ENCODE measurements at regions not wholly inside any gene's neighbourhood (a gene's known extent, or its start where the extent isn't known, plus 50 kb on each side); places are given as distances from the start of the nearest gene placed in this dataset.

DNA sequence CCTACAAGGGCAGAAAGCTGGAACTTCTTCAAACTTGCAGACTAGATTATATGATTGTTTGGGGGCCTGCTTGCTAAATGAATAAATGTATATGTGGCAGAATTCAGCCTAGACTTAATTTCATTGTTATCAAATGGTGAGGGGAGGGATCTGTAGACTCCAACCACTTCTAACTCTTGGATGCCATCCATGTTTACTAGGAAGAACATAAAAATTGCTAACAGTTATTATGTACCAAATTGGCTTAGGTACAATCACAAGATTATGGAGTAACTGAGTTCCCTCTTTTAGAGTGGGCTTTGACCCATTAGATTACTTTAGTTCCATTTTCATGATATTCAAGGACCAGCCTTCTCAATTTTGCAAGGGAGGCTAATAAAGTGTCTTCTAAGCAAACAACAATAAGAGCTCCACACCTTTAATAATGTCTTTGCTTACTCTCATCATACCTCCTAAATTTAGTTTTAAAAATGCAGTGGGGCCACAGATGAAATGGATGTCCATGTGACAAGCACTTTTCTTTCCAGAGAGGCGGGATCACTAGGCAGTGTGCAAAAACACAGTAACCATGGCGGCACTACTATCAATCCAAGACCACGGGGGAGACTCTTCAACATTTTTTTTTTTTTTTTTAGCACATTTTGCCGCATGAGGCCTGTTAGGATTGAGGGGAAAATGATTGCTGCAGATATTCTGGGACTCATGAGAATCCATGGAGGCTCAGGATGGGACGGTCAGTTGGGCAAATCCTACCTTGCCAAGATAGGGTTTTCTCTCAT lies 217.6 kb upstream of the SPRED2 start:
- DNase-seq (ENCODE audit: extremely low spot score, insufficient read length, low read depth): no peak
- FAIRE-seq: no peak

DNA sequence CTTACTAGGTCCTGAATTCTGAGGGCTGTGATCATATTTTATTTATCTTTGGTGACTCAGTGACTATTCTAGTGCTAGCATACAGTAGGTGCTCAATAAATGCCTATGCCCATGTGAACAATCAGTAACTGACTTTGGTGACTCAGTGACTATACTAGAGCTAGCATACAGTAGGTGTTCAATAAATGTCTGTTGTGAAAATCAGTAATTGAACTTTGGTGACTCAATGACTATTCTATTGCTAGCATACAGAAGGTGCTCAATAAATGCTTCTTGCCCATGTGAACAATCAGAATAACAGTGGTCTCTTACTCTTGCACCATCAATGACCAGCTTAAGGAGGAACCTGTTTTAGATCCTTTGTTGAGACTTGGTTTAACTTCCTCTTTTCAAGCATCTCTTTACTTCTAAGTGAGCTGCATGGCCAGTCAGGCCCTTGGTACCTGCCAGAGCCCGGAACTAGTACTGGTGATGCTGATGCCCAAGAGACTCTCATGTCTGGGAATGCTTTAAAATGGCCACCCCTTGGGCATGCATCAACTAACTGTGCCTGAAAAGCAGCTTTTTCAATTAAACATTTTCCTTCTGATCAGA lies 214.9 kb upstream of the SPRED2 start:
- no peak for DNase-seq (ENCODE audit: extremely low spot score, insufficient read length, low read depth)
- FAIRE-seq: no peak

DNA sequence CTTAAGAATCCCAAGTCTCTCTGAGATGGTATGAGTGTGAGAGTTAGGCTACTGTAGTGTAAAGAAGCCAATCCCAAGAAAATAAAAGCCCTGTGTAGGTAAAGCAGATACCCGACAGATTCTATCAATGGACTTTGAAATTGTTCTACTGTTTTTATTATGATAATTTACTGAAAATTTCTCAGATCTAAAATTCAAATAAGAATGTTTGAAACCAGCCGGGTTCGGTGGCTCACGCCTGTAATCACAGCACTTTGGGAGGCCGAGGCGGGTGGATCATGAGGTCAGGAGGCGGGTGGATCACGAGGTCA lies 208.3 kb upstream of the SPRED2 start:
- no peak for DNase-seq (ENCODE audit: extremely low spot score, insufficient read length, low read depth)
- FAIRE-seq: no peak

DNA sequence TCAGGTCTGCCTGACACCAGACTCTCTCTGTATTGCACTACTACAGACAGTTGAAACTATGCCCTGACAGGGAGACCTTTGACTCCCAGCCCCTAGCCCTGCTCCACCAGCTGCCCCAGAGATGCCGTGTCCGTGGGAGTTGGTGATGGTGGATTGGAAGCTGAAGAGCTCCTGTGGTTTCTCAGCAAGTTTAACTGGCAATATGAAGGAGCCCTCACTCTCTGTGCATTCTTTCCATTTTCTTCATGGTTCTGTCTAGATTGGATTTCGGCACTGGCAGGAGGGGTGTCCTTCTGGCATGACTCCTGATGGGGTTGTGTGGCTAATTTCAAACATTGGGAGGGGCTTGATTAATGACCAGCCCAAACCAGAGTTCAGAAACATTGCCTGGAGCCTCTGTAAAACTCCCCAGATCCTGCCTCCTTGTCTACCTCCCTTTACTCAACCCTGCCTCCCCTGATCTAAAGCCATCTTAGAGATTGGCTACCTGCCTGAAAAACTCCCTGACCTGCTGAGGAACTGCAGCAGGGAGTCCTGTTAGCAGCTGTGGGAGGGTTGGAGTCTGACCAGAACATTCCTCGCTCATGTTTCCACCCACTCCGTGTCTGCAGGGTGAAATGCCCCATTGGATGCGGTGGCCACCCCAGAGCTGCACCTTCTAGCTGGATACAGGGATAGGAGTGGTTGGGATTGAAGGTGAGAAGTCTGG lies 206.9 kb upstream of the SPRED2 start:
- no peak for FAIRE-seq
- no peak for DNase-seq (ENCODE audit: extremely low spot score, insufficient read length, low read depth)

DNA sequence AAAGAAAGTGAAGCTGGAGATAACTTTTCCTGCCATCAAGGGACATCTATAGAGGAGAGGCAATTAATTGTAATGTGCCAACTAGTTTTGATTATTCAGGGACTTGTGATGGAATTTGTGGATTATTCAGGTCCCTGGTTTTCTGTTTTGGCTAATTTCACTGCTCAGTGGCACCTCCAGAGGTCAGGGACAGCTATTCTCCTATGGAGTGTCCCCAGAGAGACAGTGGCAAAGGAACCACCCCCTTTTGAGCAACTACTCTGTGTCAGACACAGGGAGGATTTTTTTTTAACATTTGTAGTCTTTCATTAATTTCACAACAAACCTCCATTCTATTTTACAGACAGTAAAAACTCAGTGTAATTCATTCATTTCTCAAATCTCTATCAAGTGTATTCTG lies 206.0 kb upstream of the SPRED2 start:
- DNase-seq (ENCODE audit: extremely low spot score, insufficient read length, low read depth) (no peak), FAIRE-seq (no peak)

DNA sequence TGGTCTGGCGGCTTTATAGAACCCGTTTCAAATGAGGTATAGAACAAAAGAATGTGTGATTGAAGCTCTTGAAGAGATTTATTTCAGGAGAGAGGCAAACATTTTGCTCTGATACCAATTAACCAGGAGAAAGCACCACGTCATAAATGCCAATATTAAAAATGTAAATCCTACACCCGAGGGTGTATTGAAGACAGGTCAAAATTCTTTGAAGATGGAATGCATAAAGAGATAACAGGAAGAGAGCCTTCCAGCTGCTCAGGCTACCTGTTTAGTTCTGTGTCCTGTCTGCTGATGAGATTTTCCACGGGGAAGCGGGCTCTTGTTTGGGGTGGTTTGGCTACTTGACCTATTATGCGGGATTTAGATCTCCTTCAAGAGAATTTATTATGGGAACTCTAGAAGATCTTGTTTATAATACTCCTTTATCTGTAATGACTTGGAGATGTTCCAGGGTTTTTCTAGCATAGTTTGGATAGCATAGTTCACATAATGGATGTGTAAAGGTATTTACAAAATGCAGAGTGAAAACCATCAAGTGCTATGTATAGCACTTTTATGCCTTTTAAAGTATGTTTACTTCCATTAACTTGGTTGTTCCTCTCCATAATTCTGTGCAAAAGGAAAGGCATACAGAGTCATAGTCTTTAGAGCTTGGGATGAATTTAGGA lies 204.5 kb upstream of the SPRED2 start:
- no peak for DNase-seq (ENCODE audit: extremely low spot score, insufficient read length, low read depth)
- no peak for FAIRE-seq

DNA sequence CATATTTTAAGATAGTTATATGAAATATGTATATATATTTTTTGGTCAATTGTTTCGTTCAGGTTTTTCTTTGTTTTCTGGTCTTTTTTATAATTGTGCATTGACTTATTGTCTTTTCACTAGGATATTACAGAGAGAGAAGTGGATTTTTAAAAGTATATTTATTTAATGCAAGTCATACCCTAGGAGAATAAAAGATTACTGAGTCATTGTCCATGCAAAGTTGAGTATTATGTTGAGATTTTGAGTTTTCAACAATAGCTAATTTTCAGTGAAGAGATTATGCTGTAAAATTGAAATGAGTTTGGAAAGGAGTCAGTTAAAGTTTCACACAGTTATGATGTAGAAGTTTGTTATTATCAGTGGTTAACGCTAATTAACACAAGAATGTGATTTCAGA lies 203.6 kb upstream of the SPRED2 start:
- DNase-seq (ENCODE audit: extremely low spot score, insufficient read length, low read depth) (no peak), FAIRE-seq (no peak)

DNA sequence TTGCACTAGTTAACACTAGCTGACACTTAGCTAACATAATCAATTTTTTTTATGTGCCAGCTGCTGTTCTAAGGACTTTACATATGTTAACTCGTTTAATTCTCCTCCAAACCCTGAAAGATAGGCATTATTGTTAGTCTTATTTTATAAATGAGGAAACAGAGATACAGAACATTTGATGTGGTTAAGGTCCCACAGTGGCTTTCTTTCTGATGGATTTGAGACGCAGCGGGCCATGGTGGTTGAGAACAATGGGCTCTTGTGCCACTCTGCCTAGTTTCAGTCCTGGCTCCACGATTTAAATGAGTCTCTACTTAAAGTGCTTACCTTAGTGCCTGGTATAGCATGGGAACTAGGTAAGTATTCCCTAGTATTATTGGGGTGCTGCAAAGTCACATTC lies 201.9 kb upstream of the SPRED2 start:
- FAIRE-seq: no peak
- no peak for DNase-seq (ENCODE audit: extremely low spot score, insufficient read length, low read depth)

DNA sequence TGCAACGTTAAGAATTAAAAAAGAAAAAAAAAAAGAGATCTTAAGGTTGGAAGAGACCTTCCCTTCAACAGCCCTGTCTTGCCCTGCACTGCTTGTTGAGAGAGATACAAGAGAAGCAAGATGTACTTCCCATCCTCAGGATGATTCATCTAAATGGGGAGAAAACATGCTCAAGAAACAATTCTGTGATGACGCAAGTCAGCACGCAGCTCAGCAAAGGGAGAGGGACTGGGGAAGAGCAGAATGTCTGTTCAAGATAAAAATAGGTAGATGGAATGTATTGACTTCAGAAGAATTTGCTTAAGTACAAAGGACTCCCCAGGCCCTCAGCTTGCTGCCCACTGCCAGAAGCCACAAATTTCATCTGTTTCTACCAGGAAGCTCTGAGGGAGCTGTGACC lies 198.2 kb upstream of the SPRED2 start:
- DNase-seq (ENCODE audit: extremely low spot score, insufficient read length, low read depth) (no peak), FAIRE-seq (no peak)

DNA sequence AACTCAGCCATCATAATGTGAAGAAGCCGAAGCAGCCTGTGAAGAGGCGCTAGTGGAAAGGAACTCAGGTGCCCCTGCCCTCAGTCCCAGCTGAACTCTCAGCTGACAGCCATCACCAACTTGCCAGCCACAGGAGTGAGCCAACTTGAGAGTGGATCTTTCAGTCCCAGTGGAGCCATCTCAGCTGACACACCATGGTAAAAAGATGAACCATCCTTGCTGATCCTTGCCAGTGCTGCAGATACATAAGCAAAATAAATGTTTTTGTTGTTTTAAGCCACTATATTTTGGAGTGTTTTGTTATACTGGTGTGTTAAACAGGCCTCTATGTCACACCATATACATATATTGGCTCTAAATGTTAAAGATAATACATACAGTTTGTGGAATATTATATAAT lies 195.8 kb upstream of the SPRED2 start:
- FAIRE-seq: no peak
- no peak for DNase-seq (ENCODE audit: extremely low spot score, insufficient read length, low read depth)

DNA sequence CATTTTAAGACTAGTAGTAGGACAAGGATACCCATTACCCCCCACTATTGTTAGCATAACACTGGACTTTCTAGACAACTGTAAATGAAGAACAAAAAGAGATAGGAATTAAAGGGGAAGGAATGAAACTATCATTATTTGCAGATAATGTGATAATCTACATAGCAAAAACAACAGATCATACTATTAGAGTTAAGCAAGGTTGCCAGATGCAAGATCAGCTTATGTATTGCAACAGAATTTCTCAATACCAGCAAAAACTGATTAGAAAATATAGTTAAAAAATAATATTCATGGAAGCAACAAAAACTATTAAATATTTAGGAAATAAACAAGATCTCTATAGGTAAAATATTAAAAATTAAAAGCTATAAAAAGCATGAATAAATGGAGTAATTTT lies 194.4 kb upstream of the SPRED2 start:
- FAIRE-seq: no peak
- no peak for DNase-seq (ENCODE audit: extremely low spot score, insufficient read length, low read depth)

DNA sequence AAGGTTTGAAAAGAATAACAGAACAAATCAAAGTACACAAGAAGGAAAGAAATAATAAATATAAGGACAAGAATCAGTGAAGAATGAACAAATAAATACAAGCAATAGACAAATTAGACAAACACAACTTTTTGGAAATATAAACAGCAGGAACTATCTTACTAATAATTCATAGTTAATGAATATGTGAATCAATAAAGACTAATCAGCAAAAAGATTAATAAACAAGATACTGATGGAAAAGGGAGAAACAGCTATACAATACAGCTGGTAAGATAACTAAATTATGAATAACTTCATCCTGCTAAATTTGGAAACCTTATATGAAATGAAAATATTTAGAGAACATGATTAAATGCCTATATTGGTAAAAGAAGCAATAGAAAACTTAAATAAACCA lies 193.6 kb upstream of the SPRED2 start:
- DNase-seq (ENCODE audit: extremely low spot score, insufficient read length, low read depth): no peak
- no peak for FAIRE-seq

DNA sequence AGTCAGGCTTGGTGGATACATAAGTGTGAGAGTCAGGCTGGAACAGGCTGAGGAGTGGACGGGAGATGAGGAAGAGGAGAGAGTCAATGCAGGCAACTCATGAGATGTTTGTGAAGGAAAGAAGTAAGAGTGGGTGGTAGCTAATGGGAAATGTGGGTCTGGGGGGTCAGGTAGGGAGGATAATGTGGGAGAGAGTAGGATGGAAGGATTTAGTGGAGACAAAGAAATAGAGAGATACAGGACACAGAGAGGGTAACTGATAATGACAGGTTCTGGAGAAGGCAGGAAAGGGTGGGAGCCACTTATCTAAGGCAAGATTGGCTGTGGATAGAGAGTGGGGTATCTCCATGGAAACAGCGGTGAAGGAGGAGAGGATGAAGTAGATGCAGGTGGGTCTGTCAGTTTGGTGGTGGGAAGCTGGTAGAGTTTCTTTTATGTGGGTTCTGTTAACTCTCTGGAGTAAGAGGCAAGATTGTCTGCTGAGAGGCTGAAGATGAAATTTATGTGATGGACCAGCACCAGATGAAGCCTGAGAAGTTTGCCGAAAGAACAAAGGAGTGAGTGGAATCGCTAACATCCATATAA lies 190.6 kb upstream of the SPRED2 start:
- no peak for FAIRE-seq
- DNase-seq (ENCODE audit: extremely low spot score, insufficient read length, low read depth): no peak

DNA sequence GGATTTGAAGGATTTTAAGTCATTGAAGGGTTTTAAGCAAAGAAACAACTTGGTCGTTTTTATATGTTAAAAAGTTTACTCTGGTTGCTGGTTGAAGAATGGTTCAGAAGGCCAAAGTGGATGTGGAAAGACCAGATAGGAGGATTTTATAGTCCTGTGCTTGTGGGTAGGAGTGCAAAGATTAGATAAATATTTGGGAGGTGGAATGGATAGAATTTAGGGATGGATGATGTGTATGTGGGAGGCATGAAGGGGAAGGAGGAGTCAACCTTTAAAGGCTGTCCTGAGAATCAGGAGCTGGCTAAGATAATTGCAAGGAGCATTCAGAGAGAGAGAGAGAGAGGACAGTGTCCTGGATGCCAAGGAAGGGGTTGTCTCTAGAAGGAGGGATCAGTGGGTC lies 190.1 kb upstream of the SPRED2 start:
- DNase-seq (ENCODE audit: extremely low spot score, insufficient read length, low read depth): no peak

DNA sequence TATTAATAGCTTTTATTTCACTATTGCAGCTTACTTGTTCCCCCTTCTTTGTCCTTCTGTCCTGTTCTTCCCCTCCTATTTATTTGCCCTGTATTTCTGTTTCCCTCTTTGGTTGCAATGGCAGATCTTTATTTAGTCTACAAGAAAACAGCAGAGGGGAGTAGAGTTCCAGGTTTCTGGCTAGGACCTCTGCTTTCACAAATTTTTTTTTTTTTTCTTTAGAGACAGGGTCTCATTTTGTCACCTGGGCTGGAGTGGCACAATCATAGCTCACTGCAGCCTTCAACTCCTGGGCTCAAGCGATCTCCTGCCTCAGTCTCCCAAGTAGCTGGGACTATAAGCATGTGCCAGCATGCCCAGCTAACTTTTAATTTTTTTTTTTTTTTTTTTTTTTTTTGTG lies 188.1 kb upstream of the SPRED2 start:
- no peak for FAIRE-seq

More for the DNA sequence above, 190.1 kb upstream of the SPRED2 start:
- FAIRE-seq: no peak

DNA sequence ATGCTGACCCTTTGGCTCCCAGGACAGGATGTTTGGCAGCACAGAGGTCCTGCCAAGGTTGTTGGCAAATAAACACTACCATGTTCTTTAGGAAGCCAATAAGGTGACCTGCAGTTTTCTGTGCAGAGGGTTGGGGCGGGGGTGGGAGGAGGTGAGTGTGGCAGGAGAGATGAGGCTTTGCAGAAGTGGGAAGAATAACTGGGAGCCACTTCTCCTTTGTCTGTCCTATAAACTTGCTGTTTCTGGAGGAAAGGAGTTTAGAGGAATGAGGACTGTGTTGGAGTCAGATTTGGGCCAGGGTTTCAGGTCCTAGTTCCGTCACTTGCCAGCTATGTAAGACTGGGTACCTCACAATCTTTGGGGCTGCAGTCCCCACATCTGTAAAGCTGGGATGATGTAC lies 187.6 kb upstream of the SPRED2 start:
- DNase-seq (ENCODE audit: extremely low spot score, insufficient read length, low read depth) (no peak), FAIRE-seq (no peak)

More for the DNA sequence above, 188.1 kb upstream of the SPRED2 start:
- DNase-seq (ENCODE audit: extremely low spot score, insufficient read length, low read depth): no peak

DNA sequence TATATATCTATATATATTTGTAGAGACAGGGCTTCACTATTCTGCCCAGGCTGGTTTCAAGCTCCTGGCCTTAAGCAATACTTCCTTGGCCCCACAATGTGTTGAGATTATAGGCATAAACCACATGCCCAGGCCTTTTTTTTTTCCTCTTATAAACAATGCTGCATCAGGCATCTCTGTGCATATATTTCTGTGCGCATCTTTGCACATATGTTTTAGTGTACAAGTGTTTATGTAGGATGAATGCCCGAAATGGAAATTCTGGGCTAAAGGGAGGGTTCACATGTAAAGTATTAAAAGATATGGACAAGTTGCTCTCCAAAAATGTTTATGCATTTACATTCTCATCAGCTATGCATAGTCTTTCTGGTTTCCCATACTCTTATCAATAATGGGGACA lies 183.2 kb upstream of the SPRED2 start:
- DNase-seq (ENCODE audit: extremely low spot score, insufficient read length, low read depth) (no peak), FAIRE-seq (no peak)

DNA sequence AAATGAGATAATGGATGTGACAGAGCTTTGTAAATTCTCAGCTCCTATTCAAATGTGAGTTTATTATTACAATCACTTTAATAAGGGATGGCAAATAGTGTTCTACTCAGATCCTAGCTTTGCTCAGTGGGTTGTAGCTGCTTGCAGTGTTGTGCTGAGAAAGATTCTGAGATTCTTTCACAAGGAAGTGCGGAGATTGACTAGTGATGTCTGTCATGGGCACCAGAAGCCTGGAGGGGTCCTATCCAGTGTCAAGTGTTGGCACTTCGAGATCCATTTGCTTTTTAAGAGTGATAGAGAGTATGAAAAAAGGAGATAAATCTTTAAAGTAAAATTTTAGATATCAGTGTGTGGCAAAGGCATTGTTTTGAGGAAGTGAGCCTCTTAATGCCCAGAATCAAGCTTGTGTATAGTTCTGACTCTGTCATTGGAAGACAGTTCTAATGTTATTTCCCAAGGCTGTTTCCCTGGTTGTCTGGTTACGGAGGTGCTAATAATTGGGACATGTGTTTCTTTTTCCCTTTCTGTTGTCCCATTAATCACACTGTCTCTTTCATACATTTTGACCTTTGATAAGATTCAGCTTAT lies 181.7 kb upstream of the SPRED2 start:
- FAIRE-seq: no peak
- no peak for DNase-seq (ENCODE audit: extremely low spot score, insufficient read length, low read depth)

DNA sequence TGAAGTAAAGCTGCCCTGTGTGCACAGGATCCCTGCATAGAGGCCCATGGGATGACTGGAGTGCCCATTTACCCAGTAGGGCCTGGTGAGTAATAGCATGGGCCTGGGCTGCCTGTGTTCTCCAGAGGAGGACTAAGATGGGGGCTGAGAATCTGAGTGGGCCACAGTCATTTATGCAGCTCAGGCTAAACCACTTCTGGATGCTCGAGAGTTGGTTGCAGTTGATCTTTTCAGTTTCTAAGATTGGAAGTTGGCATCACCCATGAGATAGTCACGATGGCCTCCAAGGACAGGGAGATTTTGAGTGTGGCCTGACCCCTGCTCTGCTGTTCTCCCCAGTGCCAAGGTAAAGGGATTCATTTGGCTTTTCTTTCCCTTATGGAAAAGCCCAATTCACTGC lies 179.1 kb upstream of the SPRED2 start:
- DNase-seq (ENCODE audit: extremely low spot score, insufficient read length, low read depth): no peak
- no peak for FAIRE-seq

DNA sequence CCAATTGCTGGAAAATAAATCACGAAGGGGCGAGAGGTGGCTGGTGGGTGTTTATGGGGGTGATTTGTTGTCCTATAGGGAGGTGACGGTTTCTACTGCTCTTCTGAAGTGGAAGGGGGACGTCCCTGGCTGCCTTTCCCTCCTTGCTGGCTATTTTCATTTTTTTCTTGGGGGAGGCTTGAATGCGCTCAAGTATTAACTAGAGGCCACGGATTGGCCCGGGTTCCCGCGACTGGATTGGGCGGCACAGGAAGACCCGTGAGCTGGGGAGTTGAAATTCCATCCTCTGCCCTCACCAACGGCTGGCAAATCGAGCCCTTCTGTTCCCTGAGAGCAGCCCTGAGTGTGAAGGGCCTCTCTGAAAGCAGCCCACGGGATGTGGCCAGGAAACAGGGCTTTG lies 176.5 kb upstream of the SPRED2 start:
- FAIRE-seq (no peak), DNase-seq (ENCODE audit: extremely low spot score, insufficient read length, low read depth) (no peak)

Data from GM18507 (cell line).